Dedifferentiated amniotic fluid mesenchymal stem cell (primary cell): ENCODE measurements at regions not wholly inside any gene's neighbourhood (a gene's known extent, or its start where the extent isn't known, plus 50 kb on each side); places are given as distances from the start of the nearest gene placed in this dataset.

Source experiments
- DNase-seq: peaks from one replicate; pipeline ENCODE4 v3.0.0-alpha.2; 2016; ENCODE audit errors: extremely low spot score

DNA sequence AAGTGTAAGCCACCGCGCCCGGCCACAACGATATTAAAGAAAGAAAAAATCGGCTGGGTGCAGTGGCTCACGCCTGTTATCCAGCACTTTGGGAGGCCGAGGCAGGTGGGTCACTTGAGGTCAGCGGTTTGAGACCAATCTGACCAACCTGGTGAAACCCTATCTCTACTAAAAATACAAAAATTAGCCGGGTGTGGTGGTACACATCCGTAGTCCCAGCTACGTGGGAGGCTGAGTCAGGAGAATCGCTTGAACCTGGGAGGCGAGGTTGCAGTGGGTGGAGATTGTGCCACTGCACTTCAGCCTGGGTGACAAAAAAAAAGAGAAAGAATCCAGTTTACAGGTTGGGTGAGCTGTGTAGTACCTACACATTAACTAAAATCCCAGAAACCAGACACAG lies 99.9 kb upstream of the CACNA1A start:
- DNase-seq, result no peak

DNA sequence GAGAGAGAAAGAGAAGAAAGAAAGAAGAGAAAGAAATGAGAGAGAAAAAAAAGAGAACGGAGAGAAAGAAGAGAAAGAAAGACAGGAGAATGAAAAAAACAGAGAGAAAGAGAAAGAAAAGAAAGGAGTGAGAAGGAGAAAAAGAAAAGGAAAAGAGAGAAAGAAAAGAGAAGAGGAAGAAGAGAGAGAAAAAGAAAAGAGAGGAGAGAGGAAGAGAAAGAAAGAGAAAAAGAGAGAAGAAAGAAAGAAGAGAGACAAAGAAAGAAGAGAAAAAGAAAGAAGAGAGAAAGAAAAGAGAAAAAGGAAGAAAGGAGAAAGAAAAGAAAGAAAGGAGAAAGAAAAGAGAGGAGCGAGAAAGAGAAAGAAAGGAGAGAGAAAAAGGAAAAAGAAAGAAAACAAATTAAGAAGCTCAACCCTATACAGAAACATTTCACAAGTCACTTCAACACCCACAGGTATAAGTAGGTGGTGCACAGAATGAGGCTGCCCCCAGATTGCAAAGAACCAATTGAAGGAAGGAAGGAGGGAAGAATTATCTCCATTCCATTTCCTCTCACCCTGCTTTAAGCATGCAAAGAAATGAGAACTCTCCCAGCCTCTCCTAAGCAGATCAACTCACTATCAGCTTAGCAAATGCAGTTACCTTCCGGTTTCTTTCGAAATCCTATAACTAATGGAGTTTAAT lies 98.8 kb upstream of the CACNA1A start:
- DNase-seq, result no peak

GRCh38 chr19:13600802-13601201 lies 94.5 kb upstream of the CACNA1A start:
- no peak for DNase-seq

GRCh38 chr19:13600091-13600490 lies 93.8 kb upstream of the CACNA1A start:
- no peak for DNase-seq

- no peak for DNase-seq
Observed at GRCh38 chr19:13599681-13600080, 93.4 kb upstream of the CACNA1A start.

DNA sequence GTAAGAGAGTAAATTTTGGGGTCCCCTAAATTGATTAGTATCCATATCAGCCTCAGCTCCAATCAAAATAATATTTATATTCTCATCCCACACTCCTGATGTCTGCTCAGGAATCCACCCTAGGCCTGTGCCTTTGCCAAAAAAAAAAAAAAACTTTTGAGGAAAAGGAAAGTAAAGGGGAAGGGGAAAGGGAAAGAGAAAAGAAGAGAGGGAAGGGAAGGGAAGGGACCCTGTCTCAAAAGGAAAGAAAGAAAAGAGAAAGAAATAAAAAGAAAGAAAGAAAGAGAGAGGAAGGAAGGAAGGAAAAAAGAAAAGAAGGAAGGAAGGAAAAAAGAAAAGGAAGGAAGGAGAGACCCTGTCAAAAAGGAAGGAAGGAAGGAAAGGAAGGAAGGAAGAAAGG lies 91.8 kb upstream of the CACNA1A start:
- DNase-seq, result no peak

DNA sequence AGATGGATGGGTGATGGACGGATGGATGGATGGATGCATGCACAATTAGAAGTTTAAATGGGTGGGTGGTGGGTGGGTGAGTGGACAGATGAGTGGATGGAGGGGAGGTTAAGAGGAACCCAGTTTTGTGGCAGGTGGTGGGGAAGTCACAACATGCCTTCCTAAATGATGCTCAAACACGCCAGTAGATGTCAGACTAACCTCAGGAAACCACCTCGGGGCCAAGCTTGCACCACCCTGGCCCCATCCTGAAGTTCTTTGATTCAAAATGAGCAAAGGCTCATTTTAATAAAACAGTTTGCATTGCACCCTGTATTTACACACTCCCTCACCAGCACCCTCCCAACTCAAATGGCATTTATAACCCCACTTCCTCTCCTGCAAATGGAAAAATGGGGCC lies 91.4 kb upstream of the CACNA1A start:
- DNase-seq, result peak; percentile 62

DNA sequence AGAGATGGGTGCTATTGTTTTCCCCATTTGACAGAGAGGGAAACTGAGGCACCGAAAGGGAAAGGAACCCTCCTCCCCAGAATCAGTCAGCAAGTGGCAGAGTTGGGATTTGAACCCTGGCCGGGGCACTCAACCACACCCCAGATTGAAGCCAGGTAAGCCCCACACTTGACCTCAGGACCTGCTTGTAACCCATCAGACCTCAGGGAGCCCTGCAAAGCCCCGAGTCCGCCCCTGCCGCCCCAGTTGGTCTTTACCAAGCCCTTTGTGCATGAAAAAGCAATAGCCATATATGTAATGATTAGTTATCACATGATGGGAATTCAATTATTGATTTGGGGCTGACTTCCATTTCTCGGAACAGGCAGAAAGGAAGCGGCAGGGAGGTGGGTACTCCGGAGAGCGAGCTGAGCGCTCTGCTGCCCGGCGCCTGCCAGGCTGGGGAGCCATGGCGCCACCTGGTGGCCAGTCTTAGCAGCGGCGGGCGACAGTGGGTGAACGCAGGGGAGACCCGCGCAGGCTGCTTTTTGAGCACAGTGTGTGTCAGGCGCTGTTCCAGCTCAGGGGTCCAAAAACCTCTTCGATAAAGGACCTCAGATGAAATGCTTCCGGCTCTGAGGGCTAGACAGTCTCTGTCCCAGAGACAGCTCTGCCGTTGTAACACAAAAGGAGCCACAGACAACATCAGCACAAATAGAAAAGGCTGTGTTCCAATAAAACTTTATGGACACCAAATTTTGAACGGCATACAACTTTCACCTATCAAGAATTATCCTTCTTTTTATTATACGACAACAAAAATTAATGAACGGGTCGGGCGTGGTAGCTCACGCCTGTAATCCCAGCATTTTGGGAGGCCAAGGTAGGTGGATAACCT lies 82.9 kb upstream of the CACNA1A start:
- DNase-seq, result peak; percentile 27

- DNase-seq, result no peak
Observed at GRCh38 chr19:13585512-13585911, 79.2 kb upstream of the CACNA1A start.

DNA sequence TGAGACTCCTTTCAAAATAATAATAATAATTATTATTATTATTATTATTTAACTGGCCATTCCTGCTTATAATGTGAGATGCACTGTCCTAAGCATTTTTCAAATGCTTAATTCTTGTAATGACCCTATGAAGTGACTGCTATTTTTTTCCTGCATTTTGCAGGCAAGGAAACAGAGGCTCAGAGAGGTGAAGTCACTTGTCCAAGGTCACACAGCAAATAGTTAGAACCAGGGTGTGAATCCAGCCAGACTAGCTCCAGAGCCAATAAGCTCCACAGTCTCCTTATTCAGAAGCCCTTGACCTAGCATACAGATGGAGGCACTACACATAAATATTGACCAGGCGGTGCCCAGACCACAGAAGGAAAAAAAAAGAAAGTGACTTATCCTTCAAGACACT lies 77.5 kb upstream of the CACNA1A start:
- DNase-seq, result no peak

DNA sequence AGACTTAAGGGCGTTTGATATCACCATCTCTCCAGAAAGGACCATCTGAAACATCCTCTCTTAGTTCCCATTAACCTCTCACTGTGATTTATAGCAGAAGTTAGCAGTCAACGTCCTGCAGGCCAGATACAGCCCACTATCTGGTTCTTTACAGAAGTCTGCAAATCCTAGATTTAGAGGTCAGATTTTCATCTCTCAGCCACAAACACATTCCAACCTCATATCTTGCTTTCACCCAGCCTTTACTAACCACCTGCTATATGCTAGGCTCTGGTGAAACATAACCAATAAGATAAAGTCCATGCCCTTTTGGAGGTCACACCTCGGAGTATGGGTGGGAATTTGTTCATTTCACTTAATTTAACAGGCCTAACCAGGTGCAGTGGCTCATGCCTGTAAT lies 76.8 kb upstream of the CACNA1A start:
- DNase-seq, result no peak

- no peak for DNase-seq
Observed at GRCh38 chr19:13581576-13581975, 75.3 kb upstream of the CACNA1A start.

- no peak for DNase-seq
Observed at GRCh38 chr19:13579388-13580060, 73.2 kb upstream of the CACNA1A start.

DNA sequence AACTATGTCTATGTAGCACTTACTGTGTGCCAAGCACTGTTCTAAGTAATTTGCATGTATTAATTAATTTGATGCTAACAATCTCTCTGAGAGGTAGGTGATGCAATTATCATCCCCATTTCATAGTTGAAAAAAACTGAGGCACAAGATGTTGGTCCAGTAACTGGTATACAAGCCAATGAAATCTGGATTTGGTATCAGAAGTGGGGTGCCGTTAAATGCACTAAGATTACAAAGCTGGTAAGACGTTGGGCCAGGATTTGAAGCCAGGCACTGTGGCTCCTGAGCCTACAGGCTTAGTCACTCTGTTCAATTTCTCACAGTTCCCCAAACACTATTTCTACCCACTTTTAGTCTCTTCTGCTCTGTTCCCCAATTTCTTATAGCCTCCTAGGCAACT lies 70.4 kb upstream of the CACNA1A start:
- no peak for DNase-seq

DNA sequence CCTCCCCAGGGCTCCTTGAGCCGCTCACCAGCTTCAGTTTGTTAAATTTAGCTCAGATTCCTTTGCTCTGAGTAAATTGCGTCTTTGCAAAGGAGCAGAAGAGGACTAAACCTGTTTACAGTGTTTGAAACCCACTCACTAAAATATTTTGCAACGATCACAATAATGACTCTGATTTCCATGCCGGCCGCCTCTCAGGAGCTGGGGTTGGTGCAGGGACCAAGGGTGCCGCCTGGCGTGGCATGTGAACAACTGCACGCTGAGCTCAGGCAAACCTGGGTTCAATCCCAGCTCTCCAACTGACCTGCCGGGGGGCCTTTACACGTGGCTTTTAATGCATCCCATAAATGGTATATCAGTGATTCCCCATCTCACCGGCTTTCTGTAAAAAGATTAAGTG lies 68.7 kb upstream of the CACNA1A start:
- no peak for DNase-seq

- no peak for DNase-seq
Observed at GRCh38 chr19:13573056-13573667, 66.9 kb upstream of the CACNA1A start.

DNA sequence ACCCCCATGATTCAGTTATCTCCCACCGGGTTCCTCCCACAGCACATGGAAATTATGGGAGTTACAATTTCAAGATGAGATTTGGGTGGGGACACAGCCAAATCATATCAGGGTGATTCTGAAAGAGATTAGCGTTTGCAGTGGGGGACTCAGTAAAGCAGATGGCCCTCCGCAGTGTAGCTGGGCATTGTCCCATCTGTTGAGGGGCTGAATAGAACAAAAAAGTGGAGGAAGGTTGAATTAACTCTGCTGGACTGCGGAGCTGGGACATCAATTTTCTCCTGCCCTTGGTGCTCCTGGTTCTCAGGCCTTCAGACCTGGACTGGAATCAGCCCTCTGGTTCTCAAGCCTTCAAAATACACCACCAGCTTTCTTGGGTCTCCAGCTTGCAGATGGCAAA lies 55.2 kb upstream of the CACNA1A start:
- no peak for DNase-seq

- no peak for DNase-seq
Observed at GRCh38 chr19:13557756-13558398, 51.6 kb upstream of the CACNA1A start.

GRCh38 chr19:13556552-13556951 lies 50.3 kb upstream of the CACNA1A start:
- no peak for DNase-seq
